ENCODE measurements at regions not wholly inside any gene's neighbourhood (a gene's known extent, or its start where the extent isn't known, plus 50 kb on each side); places are given as distances from the start of the nearest gene placed in this dataset.
"Not testable (repeated sequence)": the region's sequence is repeated elsewhere in the genome, so short reads cannot be mapped to it uniquely, and the experiment has no call there.

GRCh38 chr7:142496545-142496991 is 238.7 kb upstream of the PRSS58 start:
- Histone ChIP-seq H3K9me3 (replicated peaks) (no peaks in the 10 kb centered on the region), H3K4me1 (replicated peaks) (no peaks in the 10 kb centered on the region), H3K27ac (no peak overlapping the region), H3K27me3 (replicated peaks) (no peaks in the 10 kb centered on the region), H3K4me3 (no peak overlapping the region), H3K36me3 (no peaks in the 10 kb centered on the region)
- no peak for DNase-seq (ENCODE audit: low read depth in 1 of 2, low spot score in 2 of 2)

GRCh38 chr7:142495879-142496278 is 238.0 kb upstream of the PRSS58 start:
- not testable (repeated sequence) for H3K27ac ChIP-seq; H3K4me3 ChIP-seq; H3K36me3 ChIP-seq; DNase-seq (ENCODE audit: low read depth in 1 of 2, low spot score in 2 of 2); H3K9me3 ChIP-seq (replicated peaks); H3K27me3 ChIP-seq (replicated peaks); H3K4me1 ChIP-seq (replicated peaks)

GRCh38 chr7:142495301-142495700 is 237.4 kb upstream of the PRSS58 start:
- not testable (repeated sequence) for H3K9me3 ChIP-seq (replicated peaks); H3K27me3 ChIP-seq (replicated peaks); H3K27ac ChIP-seq; H3K4me1 ChIP-seq (replicated peaks); H3K4me3 ChIP-seq; DNase-seq (ENCODE audit: low read depth in 1 of 2, low spot score in 2 of 2); H3K36me3 ChIP-seq

- Histone ChIP-seq H3K4me1 (replicated peaks) (no peaks in the 10 kb centered on the region), H3K27ac (no peak overlapping the region), H3K27me3 (replicated peaks) (no peaks in the 10 kb centered on the region), H3K36me3 (no peaks in the 10 kb centered on the region), H3K9me3 (replicated peaks) (no peaks in the 10 kb centered on the region), H3K4me3 (no peak overlapping the region)
- no peak for DNase-seq (ENCODE audit: low read depth in 1 of 2, low spot score in 2 of 2)
Observed at GRCh38 chr7:142494021-142494420, 236.2 kb upstream of the PRSS58 start.

- H3K36me3 ChIP-seq: no peaks in the 10 kb centered on the region
- no peak overlapping the region for H3K27ac ChIP-seq
- no peak for DNase-seq (ENCODE audit: low read depth in 1 of 2, low spot score in 2 of 2)
- no peaks in the 10 kb centered on the region for H3K4me1 ChIP-seq (replicated peaks)
- no peak overlapping the region for H3K4me3 ChIP-seq
- no peaks in the 10 kb centered on the region for H3K9me3 ChIP-seq (replicated peaks)
- H3K27me3 ChIP-seq (replicated peaks): no peaks in the 10 kb centered on the region
Observed at GRCh38 chr7:142488842-142489241, 231.0 kb upstream of the PRSS58 start.

GRCh38 chr7:142488036-142488633 is 230.3 kb upstream of the PRSS58 start:
- no peak for DNase-seq (ENCODE audit: low read depth in 1 of 2, low spot score in 2 of 2)
- Histone ChIP-seq H3K4me1 (replicated peaks) (no peaks in the 10 kb centered on the region), H3K27me3 (replicated peaks) (no peaks in the 10 kb centered on the region), H3K9me3 (replicated peaks) (no peaks in the 10 kb centered on the region), H3K36me3 (no peaks in the 10 kb centered on the region), H3K27ac (no peak overlapping the region), H3K4me3 (no peak overlapping the region)

GRCh38 chr7:142487565-142487964 is 229.7 kb upstream of the PRSS58 start:
- DNase-seq (ENCODE audit: low read depth in 1 of 2, low spot score in 2 of 2); H3K36me3 ChIP-seq; H3K4me3 ChIP-seq; H3K27ac ChIP-seq; H3K4me1 ChIP-seq (replicated peaks); H3K9me3 ChIP-seq (replicated peaks); H3K27me3 ChIP-seq (replicated peaks): not testable (repeated sequence)

- no peaks in the 10 kb centered on the region for H3K27me3 ChIP-seq (replicated peaks)
- H3K27ac ChIP-seq: no peak overlapping the region
- no peaks in the 10 kb centered on the region for H3K36me3 ChIP-seq
- no peaks in the 10 kb centered on the region for H3K4me1 ChIP-seq (replicated peaks)
- H3K9me3 ChIP-seq (replicated peaks): no peaks in the 10 kb centered on the region
- no peak for DNase-seq (ENCODE audit: low read depth in 1 of 2, low spot score in 2 of 2)
- no peak overlapping the region for H3K4me3 ChIP-seq
Observed at GRCh38 chr7:142487124-142487523, 229.3 kb upstream of the PRSS58 start.

GRCh38 chr7:142485617-142486226 is 227.9 kb upstream of the PRSS58 start:
- no peaks in the 10 kb centered on the region for H3K36me3 ChIP-seq

GRCh38 chr7:142483659-142484317 is 225.9 kb upstream of the PRSS58 start:
- no peaks in the 10 kb centered on the region for H3K36me3 ChIP-seq
- no peak overlapping the region for H3K27ac ChIP-seq
- H3K4me1 ChIP-seq (replicated peaks): no peaks in the 10 kb centered on the region
- no peak overlapping the region for H3K4me3 ChIP-seq
- H3K9me3 ChIP-seq (replicated peaks): no peaks in the 10 kb centered on the region; the same call in 1 of the 2 replicates
- peak in 1 of 2 experiments; percentile 16 for DNase-seq (ENCODE audit: low read depth in 1 of 2, low spot score in 2 of 2)
- H3K27me3 ChIP-seq (replicated peaks): no peaks in the 10 kb centered on the region

More at GRCh38 chr7:142485617-142486226, 227.9 kb upstream of the PRSS58 start:
- Histone ChIP-seq H3K27ac (no peak overlapping the region), H3K9me3 (replicated peaks) (no peaks in the 10 kb centered on the region), H3K4me3 (no peak overlapping the region), H3K4me1 (replicated peaks) (no peaks in the 10 kb centered on the region), H3K27me3 (replicated peaks) (no peaks in the 10 kb centered on the region)
- no peak for DNase-seq (ENCODE audit: low read depth in 1 of 2, low spot score in 2 of 2)

GRCh38 chr7:142482891-142483658 is 225.2 kb upstream of the PRSS58 start:
- Histone ChIP-seq H3K36me3 (no peaks in the 10 kb centered on the region), H3K27me3 (replicated peaks) (no peaks in the 10 kb centered on the region), H3K27ac (no peak overlapping the region), H3K4me1 (replicated peaks) (no peaks in the 10 kb centered on the region; the same call in 1 of the 2 replicates), H3K4me3 (no peak overlapping the region), H3K9me3 (replicated peaks) (no peaks in the 10 kb centered on the region; the same call in 1 of the 2 replicates)
- peak; percentile 37 to 61 for DNase-seq (ENCODE audit: low read depth in 1 of 2, low spot score in 2 of 2)

- Histone ChIP-seq H3K4me1 (replicated peaks) (peaks cover 13% of the 10 kb centered on the region), H3K4me3 (no peak overlapping the region), H3K27me3 (replicated peaks) (no peaks in the 10 kb centered on the region), H3K9me3 (replicated peaks) (no peaks in the 10 kb centered on the region; the same call in 1 of the 2 replicates), H3K27ac (no peak overlapping the region), H3K36me3 (no peaks in the 10 kb centered on the region)
- peak in 1 of 2 experiments; percentile 18 for DNase-seq (ENCODE audit: low read depth in 1 of 2, low spot score in 2 of 2)
Observed at GRCh38 chr7:142481548-142481947, 223.7 kb upstream of the PRSS58 start.

GRCh38 chr7:142478479-142479220 is 220.8 kb upstream of the PRSS58 start:
- H3K9me3 ChIP-seq (replicated peaks): no peaks in the 10 kb centered on the region; the same call in 1 of the 2 replicates
- H3K4me3 ChIP-seq: no peak overlapping the region
- DNase-seq (ENCODE audit: low read depth in 1 of 2, low spot score in 2 of 2): peak in 1 of 2 experiments; percentile 22
- no peaks in the 10 kb centered on the region for H3K36me3 ChIP-seq
- H3K27me3 ChIP-seq (replicated peaks): no peaks in the 10 kb centered on the region
- H3K27ac ChIP-seq: no peak overlapping the region
- peaks cover 13% of the 10 kb centered on the region for H3K4me1 ChIP-seq (replicated peaks)

Measured in SJSA1 (cell line).